NCI-H2196 treated with DMSO at 0.1 percent for 48 hours (cell line): ENCODE measurements at regions not wholly inside any gene's neighbourhood (a gene's known extent, or its start where the extent isn't known, plus 50 kb on each side); places are given as distances from the start of the nearest gene placed in this dataset.

Source experiments
- DNase-seq: peaks from one replicate; lab custom pipeline; 2025; ENCODE audit not compliant: unreplicated experiment; lab: John Stamatoyannopoulos, UW

- no peak for DNase-seq
Observed at GRCh38 chr11:92888696-92889095, 80.8 kb upstream of the MTNR1B start.

GRCh38 chr11:92890846-92891245 is 78.6 kb upstream of the MTNR1B start:
- DNase-seq = no peak

GRCh38 chr11:92892802-92893684 is 76.4 kb upstream of the MTNR1B start:
- no peak for DNase-seq

- no peak for DNase-seq
Observed at GRCh38 chr11:92894197-92894596, 75.3 kb upstream of the MTNR1B start.

- no peak for DNase-seq
Observed at GRCh38 chr11:92897487-92897886, 72.0 kb upstream of the MTNR1B start.

GRCh38 chr11:92902417-92902816 is 67.0 kb upstream of the MTNR1B start:
- DNase-seq = no peak

GRCh38 chr11:92907671-92908070 is 61.8 kb upstream of the MTNR1B start:
- no peak for DNase-seq

- DNase-seq = no peak
Observed at GRCh38 chr11:92909214-92909613, 60.2 kb upstream of the MTNR1B start.

- peak; percentile 18 for DNase-seq
Observed at GRCh38 chr11:92911478-92911877, 58.0 kb upstream of the MTNR1B start.

- DNase-seq = no peak
Observed at GRCh38 chr11:92915551-92915950, 53.9 kb upstream of the MTNR1B start.

GRCh38 chr11:92916299-92916698 is 53.2 kb upstream of the MTNR1B start:
- no peak for DNase-seq

- DNase-seq = no peak
Observed at GRCh38 chr11:92917927-92918326, 51.5 kb upstream of the MTNR1B start.

- DNase-seq = no peak
Observed at GRCh38 chr11:92919048-92919447, 50.4 kb upstream of the MTNR1B start.
